ENCODE measurements at regions not wholly inside any gene's neighbourhood (a gene's known extent, or its start where the extent isn't known, plus 50 kb on each side); places are given as distances from the start of the nearest gene placed in this dataset.

GRCh38 chr2:235391921-235392615 lies 101.8 kb upstream of the AGAP1 start:
- H3K9me3 ChIP-seq (replicated peaks in 1 of 11) = peaks cover 0 to 11% (median 0%) of the 10 kb centered on the region in 11 experiments; a peak in 3 of 22 replicates
- H3K4me1 ChIP-seq = peaks cover 23 to 40% (median 32%) of the 10 kb centered on the region in 10 experiments
- peaks cover 0 to 23% (median 11%) of the 10 kb centered on the region in 11 experiments; a peak in 13 of 22 replicates for H4K20me1 ChIP-seq
- no peak for TF ChIP-seq Cebpa-rat (IDR thresholded peaks at IDR 0.05)
- H3K4me3 ChIP-seq = peak overlapping the region in 2 of 10 experiments; percentile 11 to 27; a peak in 1 of 20 replicates
- H3K4me2 ChIP-seq = peak overlapping the region; percentile 6 to 98 (median 94); a peak in 19 of 22 replicates
- H3K27me3 ChIP-seq = peaks cover 0 to 93% (median 0%) of the 10 kb centered on the region in 11 experiments; a peak in 10 of 22 replicates
- H3K9ac ChIP-seq = 0 out of 22 replicates have a peak overlapping the region, but pooled peaks of 1 of the 11 experiments have one; percentile 12
- H3K36me3 ChIP-seq = no peaks in the 10 kb centered on the region
- H3K27ac ChIP-seq = no peak overlapping the region

- Histone ChIP-seq H3K9me3 (replicated peaks in 1 of 11) (peaks cover 0 to 14% (median 4%) of the 10 kb centered on the region in 11 experiments; a peak in 10 of 22 replicates), H3K36me3 (no peaks in the 10 kb centered on the region), H4K20me1 (peaks cover 0 to 23% (median 11%) of the 10 kb centered on the region in 11 experiments; a peak in 13 of 22 replicates), H3K4me1 (peaks cover 23 to 36% (median 32%) of the 10 kb centered on the region in 10 experiments), H3K4me2 (no peak overlapping the region), H3K27me3 (peaks cover 0 to 83% (median 0%) of the 10 kb centered on the region in 11 experiments; a peak in 10 of 22 replicates), H3K9ac (no peak overlapping the region), H3K4me3 (no peak overlapping the region), H3K27ac (no peak overlapping the region)
- TF ChIP-seq Cebpa-rat (IDR thresholded peaks at IDR 0.05) = no peak
These were observed 99.5 kb upstream of the AGAP1 start for GRCh38 chr2:235394278-235394828.

DNA sequence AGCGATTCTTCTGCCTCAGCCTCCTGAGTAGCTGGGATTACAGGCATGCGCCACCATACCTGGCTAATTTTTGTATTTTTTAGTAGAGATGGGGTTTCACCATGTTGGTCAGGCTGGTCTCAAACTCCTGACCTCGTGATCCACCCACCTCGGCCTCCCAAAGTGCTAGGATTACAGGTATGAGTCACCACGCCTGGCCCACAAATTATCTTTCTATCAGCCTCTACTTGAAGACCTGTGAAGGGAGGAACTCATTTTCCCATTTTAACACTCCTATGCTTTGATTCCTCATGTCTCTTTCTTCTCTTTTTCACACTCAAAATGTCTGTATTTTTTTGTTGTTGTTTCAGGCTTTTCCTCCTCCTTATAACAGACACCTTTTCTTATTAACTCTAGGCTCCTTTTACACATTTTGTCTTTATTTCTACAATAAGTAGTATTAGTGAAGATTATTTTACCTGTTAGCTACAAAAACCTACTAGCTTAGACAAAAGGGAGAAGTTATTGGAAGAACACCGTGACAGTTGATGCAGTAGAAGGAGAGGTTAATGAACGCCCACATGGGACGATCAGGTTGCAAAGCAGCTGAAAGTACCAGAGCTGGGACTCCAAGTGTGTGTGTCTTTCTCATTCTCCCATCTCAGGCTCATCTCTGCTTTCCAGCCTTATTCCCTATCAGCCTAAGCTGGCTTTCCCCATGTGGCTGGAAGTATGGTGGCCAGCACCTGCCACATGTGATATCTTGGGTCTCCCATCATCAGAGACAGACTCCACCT lies 97.6 kb upstream of the AGAP1 start:
- Histone ChIP-seq H3K9ac (no peak overlapping the region), H3K27ac (no peak overlapping the region), H3K9me3 (replicated peaks in 1 of 11) (peaks cover 18 to 33% (median 21%) of the 10 kb centered on the region in 11 experiments; a peak in 21 of 22 replicates), H3K27me3 (peaks cover 0 to 68% (median 0%) of the 10 kb centered on the region in 11 experiments; a peak in 10 of 22 replicates), H3K4me2 (no peak overlapping the region), H3K4me3 (no peak overlapping the region), H4K20me1 (peaks cover 0 to 7% (median 2%) of the 10 kb centered on the region in 11 experiments; a peak in 10 of 22 replicates), H3K4me1 (peaks cover 9 to 19% (median 15%) of the 10 kb centered on the region in 10 experiments), H3K36me3 (no peaks in the 10 kb centered on the region)
- no peak for TF ChIP-seq Cebpa-rat (IDR thresholded peaks at IDR 0.05)

GRCh38 chr2:235398321-235398720 lies 95.5 kb upstream of the AGAP1 start:
- H3K9ac ChIP-seq = no peak overlapping the region
- no peak overlapping the region for H3K27ac ChIP-seq
- H3K4me3 ChIP-seq = no peak overlapping the region
- no peaks in the 10 kb centered on the region for H3K36me3 ChIP-seq
- H3K4me2 ChIP-seq = no peak overlapping the region
- H3K9me3 ChIP-seq (replicated peaks in 1 of 11) = peaks cover 19 to 37% (median 24%) of the 10 kb centered on the region in 11 experiments; a peak in 21 of 22 replicates
- H4K20me1 ChIP-seq = no peaks in the 10 kb centered on the region; a peak in 1 of 22 replicates
- H3K27me3 ChIP-seq = peaks cover 0 to 48% (median 0%) of the 10 kb centered on the region in 11 experiments; a peak in 5 of 22 replicates
- H3K4me1 ChIP-seq = peaks cover 0 to 9% (median 0%) of the 10 kb centered on the region in 10 experiments; a peak in 3 of 20 replicates
- TF ChIP-seq Cebpa-rat (IDR thresholded peaks at IDR 0.05) = no peak

DNA sequence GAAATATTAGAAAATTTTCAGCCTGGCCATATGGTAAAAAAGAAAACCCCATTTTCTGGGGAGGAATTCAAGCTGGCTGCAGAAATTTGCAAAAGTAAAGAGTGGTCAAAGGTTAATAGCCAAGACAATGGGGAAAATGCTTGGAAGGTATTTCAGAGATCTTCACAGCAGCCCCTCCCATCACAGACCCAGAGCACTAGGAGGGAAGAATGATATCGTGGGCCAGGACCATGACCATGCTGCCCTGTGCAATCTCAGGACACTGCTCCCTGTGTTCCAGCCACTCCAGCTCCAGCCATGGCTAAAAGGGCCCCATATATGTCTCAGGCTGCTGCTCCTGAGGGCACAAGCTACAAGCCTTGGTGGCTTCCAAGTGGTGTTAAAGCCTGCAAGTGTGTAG lies 93.9 kb upstream of the AGAP1 start:
- Histone ChIP-seq H4K20me1 (no peaks in the 10 kb centered on the region; a peak in 1 of 22 replicates), H3K4me1 (peaks cover 0 to 9% (median 0%) of the 10 kb centered on the region in 10 experiments; a peak in 3 of 20 replicates), H3K27ac (no peak overlapping the region), H3K9me3 (replicated peaks in 1 of 11) (peaks cover 9 to 28% (median 23%) of the 10 kb centered on the region in 11 experiments; a peak in 21 of 22 replicates), H3K36me3 (no peaks in the 10 kb centered on the region), H3K9ac (no peak overlapping the region), H3K4me3 (no peak overlapping the region), H3K4me2 (no peak overlapping the region), H3K27me3 (peaks cover 0 to 32% (median 0%) of the 10 kb centered on the region in 11 experiments; a peak in 4 of 22 replicates)
- no peak for TF ChIP-seq Cebpa-rat (IDR thresholded peaks at IDR 0.05)

GRCh38 chr2:235402422-235402821 lies 91.4 kb upstream of the AGAP1 start:
- Histone ChIP-seq H4K20me1 (no peaks in the 10 kb centered on the region), H3K36me3 (no peaks in the 10 kb centered on the region), H3K4me2 (peak overlapping the region in 1 of 11 experiments; percentile 6; a peak in 2 of 22 replicates), H3K27me3 (peaks cover 0 to 13% (median 0%) of the 10 kb centered on the region in 11 experiments; a peak in 2 of 22 replicates), H3K27ac (no peak overlapping the region), H3K4me3 (no peak overlapping the region), H3K9ac (no peak overlapping the region), H3K4me1 (peaks cover 0 to 9% (median 0%) of the 10 kb centered on the region in 10 experiments; a peak in 3 of 20 replicates), H3K9me3 (replicated peaks in 1 of 11) (peaks cover 9 to 28% (median 23%) of the 10 kb centered on the region in 11 experiments; a peak in 21 of 22 replicates)
- no peak for TF ChIP-seq Cebpa-rat (IDR thresholded peaks at IDR 0.05)

DNA sequence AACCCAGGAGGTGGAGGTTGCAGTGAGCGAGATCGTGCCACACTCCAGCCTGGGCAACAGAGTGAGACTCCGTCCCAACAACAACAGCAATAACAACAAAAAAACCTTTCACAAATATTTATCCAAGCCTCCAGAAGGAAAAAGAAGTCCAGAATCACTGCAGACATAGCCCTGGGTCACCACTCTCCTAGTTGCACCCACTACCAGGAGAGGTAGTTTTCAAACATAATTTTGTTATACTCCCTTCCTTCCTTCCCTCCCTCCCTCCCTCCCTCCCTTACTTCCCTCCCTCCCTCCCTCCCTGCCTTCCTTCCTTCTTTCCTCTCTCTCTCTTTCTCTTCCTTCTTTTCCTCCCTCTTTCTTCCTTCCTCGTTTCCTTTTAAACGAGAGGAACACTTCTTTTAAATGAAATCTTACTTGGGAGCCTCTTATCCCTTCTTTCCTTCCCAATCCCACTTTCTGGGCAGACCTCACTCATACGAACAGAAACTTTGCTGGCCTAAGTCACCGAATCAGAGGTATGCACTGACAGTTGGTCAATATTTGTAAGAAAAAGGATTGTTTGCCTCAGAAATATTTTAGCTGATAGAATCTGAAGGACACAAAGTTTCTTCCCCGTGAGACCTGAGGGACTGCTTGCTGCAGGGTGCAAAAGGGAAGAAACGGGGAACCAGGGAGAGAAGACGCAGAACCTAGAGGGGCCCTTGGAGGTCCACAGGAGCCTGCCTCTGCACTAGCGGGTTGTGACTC lies 88.1 kb upstream of the AGAP1 start:
- Histone ChIP-seq H3K4me1 (peaks cover 0 to 10% (median 6%) of the 10 kb centered on the region in 10 experiments; a peak in 9 of 20 replicates), H3K36me3 (no peaks in the 10 kb centered on the region), H3K4me2 (no peak overlapping the region), H3K9ac (no peak overlapping the region), H3K4me3 (no peak overlapping the region), H3K27ac (no peak overlapping the region), H4K20me1 (no peaks in the 10 kb centered on the region), H3K9me3 (replicated peaks in 1 of 11) (peaks cover under 1 to 9% (median 7%) of the 10 kb centered on the region in 11 experiments; a peak in 20 of 22 replicates), H3K27me3 (no peaks in the 10 kb centered on the region)
- no peak for TF ChIP-seq Cebpa-rat (IDR thresholded peaks at IDR 0.05)

DNA sequence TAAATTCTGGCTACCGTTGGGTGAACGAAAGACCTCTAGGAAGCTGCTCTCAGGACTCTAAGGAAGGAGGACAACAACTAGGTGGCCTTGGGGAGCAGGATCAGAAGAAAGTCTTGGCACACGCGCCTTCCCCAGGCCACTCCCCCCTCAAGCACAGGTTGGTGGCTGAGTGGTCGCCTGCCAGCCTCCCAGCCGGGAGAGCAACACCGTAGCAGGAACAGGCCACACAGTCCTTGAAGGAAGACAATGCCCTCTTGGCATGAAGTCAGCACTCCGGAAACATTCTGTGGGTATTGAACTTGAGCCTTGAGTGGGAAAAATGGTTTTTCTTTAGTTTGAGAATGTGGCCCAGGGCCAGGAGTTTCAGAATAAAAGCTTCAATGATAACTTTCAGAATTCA lies 87.4 kb upstream of the AGAP1 start:
- H4K20me1 ChIP-seq = no peaks in the 10 kb centered on the region
- no peak overlapping the region for H3K9ac ChIP-seq
- no peak overlapping the region for H3K4me2 ChIP-seq
- no peak overlapping the region for H3K27ac ChIP-seq
- no peaks in the 10 kb centered on the region for H3K36me3 ChIP-seq
- peaks cover 0 to 3% (median under 1%) of the 10 kb centered on the region in 11 experiments; a peak in 9 of 22 replicates for H3K9me3 ChIP-seq (replicated peaks in 1 of 11)
- peaks cover 0 to 10% (median 6%) of the 10 kb centered on the region in 10 experiments; a peak in 9 of 20 replicates for H3K4me1 ChIP-seq
- H3K4me3 ChIP-seq = no peak overlapping the region
- H3K27me3 ChIP-seq = no peaks in the 10 kb centered on the region
- TF ChIP-seq Cebpa-rat (IDR thresholded peaks at IDR 0.05) = no peak
